ENCODE measurements at regions not wholly inside any gene's neighbourhood (a gene's known extent, or its start where the extent isn't known, plus 50 kb on each side); places are given as distances from the start of the nearest gene placed in this dataset.
A peak's percentile ranks its signal among the peaks of the same experiment; 100 is the strongest.

- no peak for DNase-seq
These were observed 409.8 kb upstream of the CITED2 start for GRCh38 chr6:139784222-139784769.

GRCh38 chr6:139779988-139780774, 405.7 kb upstream of the CITED2 start:
- DNase-seq = no peak

GRCh38 chr6:139778688-139779087, 404.2 kb upstream of the CITED2 start:
- peak; percentile 47 for DNase-seq

- no peak for DNase-seq
These were observed 403.7 kb upstream of the CITED2 start for GRCh38 chr6:139778106-139778505.

- DNase-seq = no peak
These were observed 402.9 kb upstream of the CITED2 start for GRCh38 chr6:139777202-139777970.

GRCh38 chr6:139776041-139776440, 401.6 kb upstream of the CITED2 start:
- DNase-seq = no peak

- DNase-seq = no peak
These were observed 393.7 kb upstream of the CITED2 start for GRCh38 chr6:139768196-139768595.

GRCh38 chr6:139766796-139767195, 392.3 kb upstream of the CITED2 start:
- DNase-seq = no peak

GRCh38 chr6:139765825-139766285, 391.4 kb upstream of the CITED2 start:
- no peak for DNase-seq

GRCh38 chr6:139764498-139764986, 390.1 kb upstream of the CITED2 start:
- peak; percentile 99 for DNase-seq

- DNase-seq = peak; percentile 52
These were observed 389.2 kb upstream of the CITED2 start for GRCh38 chr6:139763468-139764210.

- DNase-seq = peak; percentile 44
These were observed 388.2 kb upstream of the CITED2 start for GRCh38 chr6:139762587-139763031.

- no peak for DNase-seq
These were observed 385.7 kb upstream of the CITED2 start for GRCh38 chr6:139760128-139760527.

- DNase-seq = no peak
These were observed 384.6 kb upstream of the CITED2 start for GRCh38 chr6:139759086-139759485.

GRCh38 chr6:139758209-139758611, 383.8 kb upstream of the CITED2 start:
- DNase-seq = no peak

GRCh38 chr6:139757784-139758183, 383.3 kb upstream of the CITED2 start:
- peak; percentile 75 for DNase-seq

- DNase-seq = no peak
These were observed 381.9 kb upstream of the CITED2 start for GRCh38 chr6:139756381-139756780.

- DNase-seq = no peak
These were observed 380.7 kb upstream of the CITED2 start for GRCh38 chr6:139754898-139755775.

GRCh38 chr6:139753198-139753861, 378.9 kb upstream of the CITED2 start:
- peak; percentile 92 for DNase-seq

GRCh38 chr6:139752086-139752485, 377.6 kb upstream of the CITED2 start:
- peak; percentile 46 for DNase-seq

- DNase-seq = peak; percentile 95
These were observed 376.7 kb upstream of the CITED2 start for GRCh38 chr6:139751179-139751578.

Data from fibroblast of skin of right quadriceps (primary cell).